HG03097 (cell line): ENCODE measurements at regions not wholly inside any gene's neighbourhood (a gene's known extent, or its start where the extent isn't known, plus 50 kb on each side); places are given as distances from the start of the nearest gene placed in this dataset.
A peak's percentile ranks its signal among the peaks of the same experiment; 100 is the strongest.

Experiments
- ATAC-seq: cut with Tn5 transposase; IDR thresholded peaks from one replicate; pipeline ENCODE4 v1.9.1; 2021; ENCODE audit not compliant: unreplicated experiment, low FRiP score

- ATAC-seq, result no peak
Measured at GRCh38 chr15:35654332-35654731, 108.4 kb upstream of the DPH6 start.

GRCh38 chr15:35657679-35658311 lies 111.8 kb upstream of the DPH6 start:
- no peak for ATAC-seq

- ATAC-seq, result no peak
Measured at GRCh38 chr15:35663956-35664355, 118.0 kb upstream of the DPH6 start.

- no peak for ATAC-seq
Measured at GRCh38 chr15:35665896-35666536, 120.1 kb upstream of the DPH6 start.

GRCh38 chr15:35667908-35668307 lies 121.9 kb upstream of the DPH6 start:
- ATAC-seq, result no peak

GRCh38 chr15:35669021-35669420 lies 123.1 kb upstream of the DPH6 start:
- ATAC-seq, result no peak

- ATAC-seq, result no peak
Measured at GRCh38 chr15:35669432-35670045, 123.6 kb upstream of the DPH6 start.

GRCh38 chr15:35671197-35671596 lies 125.2 kb upstream of the DPH6 start:
- ATAC-seq, result no peak

- no peak for ATAC-seq
Measured at GRCh38 chr15:35671981-35672380, 126.0 kb upstream of the DPH6 start.

GRCh38 chr15:35673093-35673684 lies 127.2 kb upstream of the DPH6 start:
- ATAC-seq, result peak; percentile 66

GRCh38 chr15:35674873-35675781 lies 129.2 kb upstream of the DPH6 start:
- ATAC-seq, result no peak

GRCh38 chr15:35678774-35679173 lies 132.8 kb upstream of the DPH6 start:
- no peak for ATAC-seq

GRCh38 chr15:35679186-35679585 lies 133.2 kb upstream of the DPH6 start:
- ATAC-seq, result no peak

GRCh38 chr15:35680951-35681350 lies 135.0 kb upstream of the DPH6 start:
- no peak for ATAC-seq

GRCh38 chr15:35686347-35686746 lies 140.4 kb upstream of the DPH6 start:
- no peak for ATAC-seq

- no peak for ATAC-seq
Measured at GRCh38 chr15:35689266-35689665, 143.3 kb upstream of the DPH6 start.

- ATAC-seq, result no peak
Measured at GRCh38 chr15:35690089-35690488, 144.1 kb upstream of the DPH6 start.

- no peak for ATAC-seq
Measured at GRCh38 chr15:35690698-35691116, 144.7 kb upstream of the DPH6 start.

GRCh38 chr15:35691173-35691761 lies 145.3 kb upstream of the DPH6 start:
- ATAC-seq, result no peak
